Hepatocyte (in vitro differentiated cells): ENCODE measurements at regions not wholly inside any gene's neighbourhood (a gene's known extent, or its start where the extent isn't known, plus 50 kb on each side); places are given as distances from the start of the nearest gene placed in this dataset.

Source experiments
- CTCF ChIP-seq: fragments of 200-600 bp; sonication (generic); IDR thresholded peaks from 2 replicates; pipeline ENCODE4 v1.5.1; 2016; ENCODE audit warnings: antibody characterized with exemption, mild to moderate bottlenecking; ENCODE audit not compliant: poor library complexity
- EZH2 ChIP-seq: fragments of 200-600 bp; sonication (generic); IDR thresholded peaks from 2 replicates; pipeline ENCODE4 v1.6.1; 2016; ENCODE audit warnings: antibody characterized with exemption, mild to moderate bottlenecking, borderline replicate concordance

- TF ChIP-seq CTCF (no peak), EZH2 (no peak)
These were observed 114.0 kb upstream of the VANGL1 start for GRCh38 chr1:115527746-115528145.
